Colon (tissue), 2 donors: ENCODE measurements at regions not wholly inside any gene's neighbourhood (a gene's known extent, or its start where the extent isn't known, plus 50 kb on each side); places are given as distances from the start of the nearest gene placed in this dataset.

Source experiments
- FAIRE-seq: peaks from 2 replicates; lab custom pipeline; 2012; peaks lifted over from hg19 to GRCh38; lab: Jason Lieb, UNC
- donor health status: control.
- donor health status: control.

DNA sequence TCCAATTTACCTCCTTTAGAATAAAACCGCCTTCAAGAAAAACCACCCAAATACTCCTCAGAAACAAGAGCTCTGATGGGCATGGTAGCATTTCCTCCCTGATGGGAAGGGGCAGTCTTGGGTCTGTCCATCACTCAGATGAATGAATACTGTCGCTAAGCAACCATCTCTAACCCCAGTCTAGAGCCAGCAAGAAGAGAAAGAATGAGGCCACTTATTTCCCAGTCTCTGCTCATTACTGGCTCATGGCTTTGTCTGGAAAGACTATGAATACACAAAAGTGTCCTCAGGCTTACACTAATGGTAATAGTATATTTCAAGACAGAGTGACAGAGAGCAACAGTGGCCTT, 51.0 kb upstream of the F3 start:
- no peak for FAIRE-seq

- no peak for FAIRE-seq
Measured at GRCh38 chr1:94591823-94592570, 50.4 kb upstream of the F3 start.
